ENCODE measurements at regions not wholly inside any gene's neighbourhood (a gene's known extent, or its start where the extent isn't known, plus 50 kb on each side); places are given as distances from the start of the nearest gene placed in this dataset.

- no peak for DNase-seq
These were observed 380.6 kb downstream of the CTTN start for GRCh38 chr11:70778883-70779282.

GRCh38 chr11:70779433-70780245 lies 381.3 kb downstream of the CTTN start:
- DNase-seq: no peak

- no peak for DNase-seq
These were observed 381.9 kb downstream of the CTTN start for GRCh38 chr11:70780246-70780535.

- DNase-seq: no peak
These were observed 384.1 kb downstream of the CTTN start for GRCh38 chr11:70782401-70782913.

GRCh38 chr11:70783356-70783755 lies 385.0 kb downstream of the CTTN start:
- DNase-seq: no peak

GRCh38 chr11:70783821-70784220 lies 385.5 kb downstream of the CTTN start:
- no peak for DNase-seq

GRCh38 chr11:70785372-70785771 lies 387.0 kb downstream of the CTTN start:
- DNase-seq: no peak

GRCh38 chr11:70786021-70786665 lies 387.8 kb downstream of the CTTN start:
- no peak for DNase-seq

- no peak for DNase-seq
These were observed 390.1 kb downstream of the CTTN start for GRCh38 chr11:70788248-70789022.

- DNase-seq: no peak
These were observed 392.5 kb downstream of the CTTN start for GRCh38 chr11:70790671-70791300.

GRCh38 chr11:70796648-70797227 lies 398.4 kb downstream of the CTTN start:
- no peak for DNase-seq

- DNase-seq: no peak
These were observed 400.0 kb downstream of the CTTN start for GRCh38 chr11:70798296-70798695.

GRCh38 chr11:70799386-70799785 lies 401.1 kb downstream of the CTTN start:
- no peak for DNase-seq

- DNase-seq: no peak
These were observed 403.9 kb downstream of the CTTN start for GRCh38 chr11:70802185-70802584.

GRCh38 chr11:70804139-70804837 lies 406.0 kb downstream of the CTTN start:
- no peak for DNase-seq

- DNase-seq: no peak
These were observed 406.9 kb downstream of the CTTN start for GRCh38 chr11:70805243-70805642.

- no peak for DNase-seq
These were observed 407.6 kb downstream of the CTTN start for GRCh38 chr11:70805971-70806370.

GRCh38 chr11:70806461-70807194 lies 408.3 kb downstream of the CTTN start:
- no peak for DNase-seq

- DNase-seq: no peak
These were observed 408.8 kb downstream of the CTTN start for GRCh38 chr11:70807195-70807543.

- DNase-seq: no peak
These were observed 410.5 kb downstream of the CTTN start for GRCh38 chr11:70808686-70809375.

GRCh38 chr11:70810133-70810532 lies 411.8 kb downstream of the CTTN start:
- DNase-seq: no peak

Measured in activated gamma-delta T cell treated with Interleukin-2 at 50 U/mL for 16 hours (primary cell).